Neural progenitor cell (in vitro differentiated cells): ENCODE measurements at regions not wholly inside any gene's neighbourhood (a gene's known extent, or its start where the extent isn't known, plus 50 kb on each side); places are given as distances from the start of the nearest gene placed in this dataset.

Source experiments
- DNase-seq: peaks from one replicate; pipeline ENCODE4 v3.0.0-alpha.2; 2016; ENCODE audit warnings: low spot score
- H2AFZ ChIP-seq: fragments of 200-600 bp; sonication (generic); replicated peaks from 2 replicates; pipeline ENCODE4 v1.6.1; 2016; ENCODE audit warnings: antibody characterized with exemption
- H3F3A ChIP-seq: fragments of 200-600 bp; sonication (generic); 2 replicates; pipeline ENCODE4 v1.6.1; 2016; ENCODE audit warnings: antibody characterized with exemption, low read depth
- H3K27ac ChIP-seq: fragments of 200-600 bp; sonication (generic); 2 replicates; pipeline ENCODE4 v1.5.1; 2016; ENCODE audit warnings: mild to moderate bottlenecking
- H3K27me3 ChIP-seq: fragments of 200-600 bp; sonication (generic); 2 replicates; pipeline ENCODE4 v1.6.1; 2016; ENCODE audit warnings: mild to moderate bottlenecking, moderate library complexity
- H3K36me3 ChIP-seq: fragments of 200-600 bp; sonication (generic); 2 replicates; pipeline ENCODE4 v1.5.1; 2016
- H3K4me1 ChIP-seq: fragments of 200-600 bp; sonication (generic); 2 replicates; pipeline ENCODE4 v1.6.1; 2016; ENCODE audit warnings: mixed run types
- H3K4me2 ChIP-seq: fragments of 200-600 bp; sonication (generic); 2 replicates; pipeline ENCODE4 v1.6.1; 2016
- H3K4me3 ChIP-seq: fragments of 200-600 bp; sonication (generic); 2 replicates; pipeline ENCODE4 v1.5.1; 2016
- H3K79me2 ChIP-seq: fragments of 200-600 bp; sonication (generic); 2 replicates; pipeline ENCODE4 v1.6.1; 2016; ENCODE audit warnings: low read depth
- H3K9ac ChIP-seq: fragments of 200-600 bp; sonication (generic); 2 replicates; pipeline ENCODE4 v1.6.1; 2016
- H3K9me3 ChIP-seq: fragments of 200-600 bp; sonication (generic); 2 replicates; pipeline ENCODE4 v1.5.1; 2016; ENCODE audit warnings: low read depth
- H4K20me1 ChIP-seq: fragments of 200-600 bp; sonication (generic); 2 replicates; pipeline ENCODE4 v1.6.1; 2016; ENCODE audit warnings: low read depth
- H3K27ac Mint-ChIP-seq: 3 replicates; pipeline ENCODE4 v1.8.0; 2021; ENCODE audit warnings: mixed read lengths
- H3K27me3 Mint-ChIP-seq: 2 replicates; pipeline ENCODE4 v1.8.0; 2022; ENCODE audit warnings: low read depth, mild to moderate bottlenecking, inconsistent platforms, moderate library complexity, mixed read lengths; ENCODE audit not compliant: insufficient read depth
- H3K36me3 Mint-ChIP-seq: 3 replicates; pipeline ENCODE4 v1.8.0; 2021; ENCODE audit warnings: mixed read lengths
- H3K4me1 Mint-ChIP-seq: 3 replicates; pipeline ENCODE4 v1.8.0; 2021; ENCODE audit warnings: mixed read lengths
- H3K4me3 Mint-ChIP-seq: 3 replicates; pipeline ENCODE4 v1.8.0; 2021; ENCODE audit warnings: mild to moderate bottlenecking, moderate library complexity, mixed read lengths
- H3K9me3 Mint-ChIP-seq: 3 replicates; pipeline ENCODE4 v1.8.0; 2020; ENCODE audit warnings: mixed read lengths
- CTCF ChIP-seq: fragments of 200-600 bp; sonication (generic); IDR thresholded peaks from 2 replicates; pipeline ENCODE4 v1.5.1; 2017; ENCODE audit warnings: antibody characterized with exemption, mild to moderate bottlenecking
- EZH2 ChIP-seq: fragments of 200-600 bp; sonication (generic); IDR thresholded peaks from 2 replicates; pipeline ENCODE4 v1.6.1; 2017; ENCODE audit warnings: antibody characterized with exemption, mild to moderate bottlenecking, moderate library complexity
- EZH2phosphoT487 ChIP-seq: fragments of 200-600 bp; sonication (generic); IDR thresholded peaks from 2 replicates; pipeline ENCODE4 v1.6.1; 2017; ENCODE audit warnings: antibody characterized with exemption

- Mint-ChIP-seq H3K4me3 (no peak overlapping the region), H3K27me3 (peaks cover 5% of the 10 kb centered on the region), H3K9me3 (no peaks in the 10 kb centered on the region), H3K27ac (no peak overlapping the region), H3K4me1 (no peaks in the 10 kb centered on the region), H3K36me3 (no peaks in the 10 kb centered on the region)
- no peak overlapping the region for H3K9ac ChIP-seq
- peaks cover 18% of the 10 kb centered on the region for H3K4me1 ChIP-seq
- H4K20me1 ChIP-seq, result no peaks in the 10 kb centered on the region
- H3K36me3 ChIP-seq, result no peaks in the 10 kb centered on the region
- no peaks in the 10 kb centered on the region for H3K27me3 ChIP-seq
- no peak overlapping the region for H2AFZ ChIP-seq
- H3F3A ChIP-seq, result peaks cover 7% of the 10 kb centered on the region
- no peaks in the 10 kb centered on the region for H3K79me2 ChIP-seq
- no peak overlapping the region for H3K4me3 ChIP-seq
- no peak overlapping the region for H3K4me2 ChIP-seq
- TF ChIP-seq EZH2phosphoT487 (no peak), CTCF (no peak), EZH2 (no peak)
- no peak for DNase-seq
- H3K9me3 ChIP-seq, result no peaks in the 10 kb centered on the region
- no peak overlapping the region for H3K27ac ChIP-seq
Measured at GRCh38 chr5:175274171-175274570, 169.8 kb downstream of the DRD1 start.

- H3K27me3 ChIP-seq, result no peaks in the 10 kb centered on the region
- peaks cover 3% of the 10 kb centered on the region for H3K27me3 Mint-ChIP-seq
- no peak for DNase-seq
- no peak overlapping the region for H3K4me2 ChIP-seq
- peaks cover 4% of the 10 kb centered on the region for H3K4me1 Mint-ChIP-seq
- H3K9me3 Mint-ChIP-seq, result peaks cover 5% of the 10 kb centered on the region
- H3K79me2 ChIP-seq, result no peaks in the 10 kb centered on the region
- H3K4me3 ChIP-seq, result no peak overlapping the region
- no peaks in the 10 kb centered on the region for H3K36me3 Mint-ChIP-seq
- no peaks in the 10 kb centered on the region for H3K36me3 ChIP-seq
- H3F3A ChIP-seq, result no peaks in the 10 kb centered on the region
- no peak overlapping the region for H3K27ac ChIP-seq
- peaks cover 11% of the 10 kb centered on the region for H3K9me3 ChIP-seq
- H3K4me1 ChIP-seq, result no peaks in the 10 kb centered on the region
- no peak overlapping the region for H3K4me3 Mint-ChIP-seq
- no peak overlapping the region for H2AFZ ChIP-seq
- H4K20me1 ChIP-seq, result no peaks in the 10 kb centered on the region
- no peak overlapping the region for H3K27ac Mint-ChIP-seq
- H3K9ac ChIP-seq, result no peak overlapping the region
- no peak for TF ChIP-seq EZH2
- TF ChIP-seq CTCF, result no peak
- no peak for TF ChIP-seq EZH2phosphoT487
Measured at GRCh38 chr5:175264406-175264805, 179.6 kb downstream of the DRD1 start.

- H3K4me3 ChIP-seq, result no peak overlapping the region
- H3K27ac ChIP-seq, result no peak overlapping the region
- H3K4me3 Mint-ChIP-seq, result no peak overlapping the region
- no peak overlapping the region for H3K4me2 ChIP-seq
- no peaks in the 10 kb centered on the region for H3K27me3 ChIP-seq
- H3K27ac Mint-ChIP-seq, result no peak overlapping the region
- H3K36me3 Mint-ChIP-seq, result no peaks in the 10 kb centered on the region
- no peak for DNase-seq
- TF ChIP-seq EZH2phosphoT487, result no peak
- no peak for TF ChIP-seq CTCF
- TF ChIP-seq EZH2, result no peak
- H3F3A ChIP-seq, result no peaks in the 10 kb centered on the region
- H4K20me1 ChIP-seq, result no peaks in the 10 kb centered on the region
- H3K27me3 Mint-ChIP-seq, result peaks cover 3% of the 10 kb centered on the region
- peaks cover 4% of the 10 kb centered on the region for H3K4me1 Mint-ChIP-seq
- H3K36me3 ChIP-seq, result no peaks in the 10 kb centered on the region
- H3K79me2 ChIP-seq, result no peaks in the 10 kb centered on the region
- no peaks in the 10 kb centered on the region for H3K4me1 ChIP-seq
- H3K9me3 ChIP-seq, result peaks cover 11% of the 10 kb centered on the region
- no peak overlapping the region for H2AFZ ChIP-seq
- H3K9me3 Mint-ChIP-seq, result peaks cover 5% of the 10 kb centered on the region
- no peak overlapping the region for H3K9ac ChIP-seq
Measured at GRCh38 chr5:175263776-175264175, 180.2 kb downstream of the DRD1 start.
